Left ventricle myocardium inferior (tissue), 1 donor: ENCODE measurements at regions not wholly inside any gene's neighbourhood (a gene's known extent, or its start where the extent isn't known, plus 50 kb on each side); places are given as distances from the start of the nearest gene placed in this dataset.

ENCODE experiments used
- DNase-seq: peaks from one replicate; pipeline ENCODE4 v3.0.0-alpha.2; 2020
- H3K27ac ChIP-seq: fragments of 200-600 bp; replicated peaks from 2 replicates; pipeline ENCODE4 v1.8.0; 2021
- H3K27me3 ChIP-seq: fragments of 200-600 bp; 2 replicates; pipeline ENCODE4 v1.8.0; 2021; ENCODE audit warnings: low read depth
- H3K36me3 ChIP-seq: fragments of 200-600 bp; 2 replicates; pipeline ENCODE4 v1.8.0; 2021
- H3K4me1 ChIP-seq: fragments of 200-600 bp; 2 replicates; pipeline ENCODE4 v1.8.0; 2021
- H3K4me3 ChIP-seq: fragments of 200-600 bp; 2 replicates; pipeline ENCODE4 v1.8.0; 2021; ENCODE audit warnings: mild to moderate bottlenecking, moderate library complexity
- H3K9me3 ChIP-seq: fragments of 200-600 bp; replicated peaks from 2 replicates; pipeline ENCODE4 v1.8.0; 2021
- CTCF ChIP-seq: fragments of 200-600 bp; IDR thresholded peaks from 2 replicates; pipeline ENCODE4 v1.8.0; 2021; ENCODE audit warnings: antibody characterized with exemption, mild to moderate bottlenecking, borderline replicate concordance
- intact Hi-C: fragments of 100-400 bp; cut with micrococcal nuclease; formaldehyde crosslinking; loops from one replicate; pipeline ENCODE4 v1.11.0; 2022
- donor health status: DM: no; HTN: yes; CAD: no; lungs with severe emphysema.

DNA sequence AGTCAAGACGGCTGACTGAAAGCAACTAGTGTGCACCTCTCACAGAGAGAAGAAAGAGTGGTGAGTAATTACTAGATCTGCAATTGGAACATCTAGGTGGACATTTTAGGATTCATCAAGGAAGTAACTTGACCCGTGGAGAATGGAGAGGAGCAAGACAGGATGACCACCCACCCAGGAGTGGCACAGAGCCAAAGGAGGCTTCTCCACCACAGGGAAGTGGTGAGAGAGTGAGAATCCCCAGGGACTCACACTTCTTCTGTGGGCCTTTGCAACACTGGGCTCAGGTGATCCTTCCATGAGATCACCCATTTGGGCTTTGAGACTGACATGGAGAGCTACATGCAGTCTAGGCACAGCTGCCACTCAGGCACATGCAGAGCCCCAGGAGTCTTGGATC is 132.8 kb upstream of the GALNT5 start:
- intact Hi-C loops: no loop called here
- TF ChIP-seq CTCF: no peak
- no peak overlapping the region for H3K4me3 ChIP-seq

DNA sequence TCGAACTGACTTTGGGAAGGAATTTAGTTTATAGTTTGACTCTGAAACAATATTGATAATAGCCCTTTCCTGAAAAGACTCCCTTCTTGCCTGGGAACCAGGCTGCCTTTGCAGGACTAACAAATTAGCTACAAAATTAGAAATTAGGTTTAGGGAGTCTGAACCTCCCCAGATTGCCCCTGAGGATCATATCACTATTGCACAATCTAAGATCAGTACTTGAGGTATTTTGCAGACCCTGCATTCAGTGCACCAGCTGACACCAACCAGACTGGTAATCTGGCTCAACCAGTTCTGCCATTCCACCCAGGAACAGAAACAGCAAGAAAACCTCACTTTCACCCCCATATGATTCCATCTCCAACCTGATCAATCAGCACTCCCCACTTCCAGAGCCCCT is 131.8 kb upstream of the GALNT5 start:
- no peaks in the 10 kb centered on the region for H3K4me1 ChIP-seq
- no peak for DNase-seq
- no peak overlapping the region for H3K4me3 ChIP-seq
- no peaks in the 10 kb centered on the region for H3K36me3 ChIP-seq
- H3K27me3 ChIP-seq: no peaks in the 10 kb centered on the region
- no peak overlapping the region for H3K27ac ChIP-seq
- TF ChIP-seq CTCF: no peak
- H3K9me3 ChIP-seq: no peaks in the 10 kb centered on the region
- intact Hi-C loops: no loop called here

More for the DNA sequence above, 132.8 kb upstream of the GALNT5 start:
- Histone ChIP-seq H3K27me3 (no peaks in the 10 kb centered on the region), H3K4me1 (no peaks in the 10 kb centered on the region), H3K9me3 (no peaks in the 10 kb centered on the region), H3K36me3 (no peaks in the 10 kb centered on the region), H3K27ac (no peak overlapping the region)
- no peak for DNase-seq

- TF ChIP-seq CTCF: no peak
- no peaks in the 10 kb centered on the region for H3K36me3 ChIP-seq
- peaks cover 10% of the 10 kb centered on the region for H3K9me3 ChIP-seq
- no peak overlapping the region for H3K27ac ChIP-seq
- no peaks in the 10 kb centered on the region for H3K27me3 ChIP-seq
- intact Hi-C loops: no loop called here
- no peak for DNase-seq
- H3K4me3 ChIP-seq: no peak overlapping the region
- no peaks in the 10 kb centered on the region for H3K4me1 ChIP-seq
Measured at GRCh38 chr2:157127249-157128012, 130.1 kb upstream of the GALNT5 start.

- H3K4me3 ChIP-seq: no peak overlapping the region
- no peaks in the 10 kb centered on the region for H3K27me3 ChIP-seq
- H3K4me1 ChIP-seq: no peaks in the 10 kb centered on the region
- intact Hi-C loops: no loop called here
- H3K27ac ChIP-seq: no peak overlapping the region
- H3K36me3 ChIP-seq: no peaks in the 10 kb centered on the region
- DNase-seq: no peak
- peaks cover 4% of the 10 kb centered on the region for H3K9me3 ChIP-seq
- no peak for TF ChIP-seq CTCF
Measured at GRCh38 chr2:157143901-157144300, 113.6 kb upstream of the GALNT5 start.

GRCh38 chr2:157149270-157149669 is 108.2 kb upstream of the GALNT5 start:
- Histone ChIP-seq H3K27me3 (no peaks in the 10 kb centered on the region), H3K27ac (no peak overlapping the region), H3K9me3 (no peaks in the 10 kb centered on the region), H3K36me3 (no peaks in the 10 kb centered on the region), H3K4me1 (no peaks in the 10 kb centered on the region), H3K4me3 (no peak overlapping the region)
- intact Hi-C loops: no loop called here
- no peak for TF ChIP-seq CTCF
- no peak for DNase-seq
